Peyer's patch (tissue), 4 donors: ENCODE measurements at regions not wholly inside any gene's neighbourhood (a gene's known extent, or its start where the extent isn't known, plus 50 kb on each side); places are given as distances from the start of the nearest gene placed in this dataset.

ENCODE experiments used
- DNase-seq, 3 donors: peaks; one replicate each; pipeline ENCODE4 v3.0.0-alpha.2; 2017 to 2019
- H3K27ac ChIP-seq, 4 donors: fragments of 200-600 bp; sonication (generic); one replicate each; pipeline ENCODE4 v1.5.1; 2016 to 2019
- H3K27me3 ChIP-seq, 2 donors: fragments of 200-600 bp; sonication (generic); one replicate each; pipeline ENCODE4 v1.5.1; 2019
- H3K36me3 ChIP-seq, 3 donors: fragments of 200-600 bp; sonication (generic); one replicate each; pipeline ENCODE4 v1.5.1; 2016 to 2019
- H3K4me1 ChIP-seq, 4 donors: fragments of 200-600 bp; sonication (generic); one replicate each; pipeline ENCODE4 v1.5.1; 2016 to 2019
- H3K4me3 ChIP-seq, 4 donors: fragments of 200-600 bp; sonication (generic); 1 replicate in 3 of 4; 2 replicates in 1 of 4; pipeline ENCODE4 v1.5.1; 2016 to 2019; ENCODE audit warnings: mild to moderate bottlenecking in 1 of 4
- H3K9me3 ChIP-seq, 4 donors: fragments of 200-600 bp; sonication (generic); one replicate each; pipeline ENCODE4 v1.5.1; 2016 to 2019; ENCODE audit warnings: mild to moderate bottlenecking in 1 of 4
- POLR2A ChIP-seq, 2 donors: fragments of 450-650 bp; IDR thresholded peaks; one replicate each; pipeline ENCODE4 v1.5.1; 2017; ENCODE audit warnings: antibody characterized with exemption in 2 of 2, mild to moderate bottlenecking in 2 of 2, moderate library complexity in 2 of 2
- TF ChIP-seq, protein P1 (sequence below), 6 experiments: fragments of 450-650 bp in 4 of 6; fragments of 200-600 bp in 2 of 6; sonication (generic) in 1 of 6; IDR thresholded peaks; one replicate each; pipeline ENCODE4 v1.5.1; 2017 to 2019; ENCODE audit warnings: antibody characterized with exemption in 6 of 6, mild to moderate bottlenecking in 3 of 6, moderate library complexity in 1 of 6

DNA sequence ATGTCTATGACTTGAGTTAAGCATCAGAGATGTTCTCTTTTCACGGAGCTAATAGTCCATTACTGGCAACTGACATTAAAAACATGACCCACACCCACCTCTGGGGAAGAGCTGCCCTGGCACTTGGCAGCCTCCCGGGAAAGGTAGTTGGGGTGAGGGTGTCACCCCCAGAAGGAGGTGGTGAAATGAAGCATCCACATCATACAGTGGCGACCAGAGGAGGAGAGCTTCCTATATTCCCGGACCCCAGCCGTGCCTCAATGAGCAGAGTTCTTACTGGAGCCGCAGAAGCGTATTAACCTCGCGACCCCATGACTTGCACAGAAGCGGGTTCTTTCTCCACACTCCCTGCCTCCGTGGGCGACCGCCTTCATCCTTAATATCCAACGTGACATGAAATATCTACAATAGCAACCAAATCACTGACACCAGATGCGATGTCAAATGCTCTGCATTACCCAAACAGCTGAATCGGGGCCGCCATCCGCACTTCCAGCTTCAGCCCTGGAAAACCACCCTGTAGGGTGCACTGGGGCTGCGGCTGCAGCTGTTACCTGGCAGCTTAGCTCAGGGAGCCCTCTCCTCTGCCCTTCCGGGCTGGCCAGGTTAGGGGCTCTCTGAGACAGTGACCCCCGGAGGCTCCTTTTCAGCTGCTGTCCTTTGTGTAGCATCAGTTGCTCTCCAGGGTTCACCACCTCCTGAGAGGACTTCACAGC lies 103.1 kb upstream of the PARD3 start:
- Histone ChIP-seq H3K9me3 (no peaks in the 10 kb centered on the region), H3K36me3 (no peaks in the 10 kb centered on the region), H3K4me1 (no peaks in the 10 kb centered on the region), H3K27me3 (no peaks in the 10 kb centered on the region), H3K4me3 (no peak overlapping the region), H3K27ac (no peak overlapping the region)
- no peak for TF ChIP-seq POLR2A (IDR thresholded peaks at IDR 0.05)
- TF ChIP-seq, protein P1, sequence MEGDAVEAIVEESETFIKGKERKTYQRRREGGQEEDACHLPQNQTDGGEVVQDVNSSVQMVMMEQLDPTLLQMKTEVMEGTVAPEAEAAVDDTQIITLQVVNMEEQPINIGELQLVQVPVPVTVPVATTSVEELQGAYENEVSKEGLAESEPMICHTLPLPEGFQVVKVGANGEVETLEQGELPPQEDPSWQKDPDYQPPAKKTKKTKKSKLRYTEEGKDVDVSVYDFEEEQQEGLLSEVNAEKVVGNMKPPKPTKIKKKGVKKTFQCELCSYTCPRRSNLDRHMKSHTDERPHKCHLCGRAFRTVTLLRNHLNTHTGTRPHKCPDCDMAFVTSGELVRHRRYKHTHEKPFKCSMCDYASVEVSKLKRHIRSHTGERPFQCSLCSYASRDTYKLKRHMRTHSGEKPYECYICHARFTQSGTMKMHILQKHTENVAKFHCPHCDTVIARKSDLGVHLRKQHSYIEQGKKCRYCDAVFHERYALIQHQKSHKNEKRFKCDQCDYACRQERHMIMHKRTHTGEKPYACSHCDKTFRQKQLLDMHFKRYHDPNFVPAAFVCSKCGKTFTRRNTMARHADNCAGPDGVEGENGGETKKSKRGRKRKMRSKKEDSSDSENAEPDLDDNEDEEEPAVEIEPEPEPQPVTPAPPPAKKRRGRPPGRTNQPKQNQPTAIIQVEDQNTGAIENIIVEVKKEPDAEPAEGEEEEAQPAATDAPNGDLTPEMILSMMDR (IDR thresholded peaks at IDR 0.05), result no peak
- peak in 1 of 3 donors; percentile 35 for DNase-seq

DNA sequence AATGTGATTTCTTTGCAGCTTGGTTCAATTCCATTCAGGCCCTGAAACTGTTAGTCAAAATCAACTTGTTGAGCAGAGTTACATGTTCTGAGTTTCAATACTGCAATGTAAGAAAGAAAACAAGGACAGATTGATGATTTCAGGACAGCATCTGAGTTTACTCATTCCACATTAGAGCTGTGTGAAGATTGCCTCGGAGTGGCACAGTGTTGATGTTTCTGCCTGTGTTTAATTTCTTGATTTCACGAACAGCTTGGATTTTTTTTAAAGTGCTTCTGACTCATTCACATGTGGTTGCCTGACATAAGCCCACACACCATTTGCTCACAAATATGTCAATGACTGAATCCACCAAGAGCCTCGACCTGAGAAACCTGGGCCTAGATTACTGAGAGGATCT lies 101.2 kb upstream of the PARD3 start:
- DNase-seq, result peak in 1 of 3 donors; percentile 19
- Histone ChIP-seq H3K4me3 (no peak overlapping the region), H3K27ac (no peak overlapping the region), H3K4me1 (no peaks in the 10 kb centered on the region), H3K36me3 (no peaks in the 10 kb centered on the region), H3K27me3 (no peaks in the 10 kb centered on the region), H3K9me3 (no peaks in the 10 kb centered on the region)
- TF ChIP-seq, protein P1 (IDR thresholded peaks at IDR 0.05), result no peak
- no peak for TF ChIP-seq POLR2A (IDR thresholded peaks at IDR 0.05)

DNA sequence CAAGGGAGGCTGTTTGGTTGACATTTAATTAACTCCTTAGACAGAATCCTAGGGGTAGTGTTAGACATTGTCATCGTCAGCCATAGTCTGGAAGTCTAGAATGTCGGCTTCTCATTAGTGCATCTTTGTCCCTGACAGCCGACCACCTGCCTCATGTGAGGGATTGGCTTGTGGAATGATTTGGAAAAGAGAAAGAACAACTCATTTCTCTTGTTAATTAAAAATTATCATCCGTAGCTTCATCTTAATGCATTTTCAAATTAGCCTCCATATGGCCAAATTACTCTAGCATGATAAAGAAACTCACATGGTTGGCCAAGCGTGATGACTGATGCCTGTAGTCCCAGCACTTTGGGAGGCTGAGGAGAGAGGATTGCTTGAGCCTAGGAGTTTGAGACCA lies 97.7 kb upstream of the PARD3 start:
- Histone ChIP-seq H3K4me3 (no peak overlapping the region), H3K9me3 (no peaks in the 10 kb centered on the region), H3K27me3 (no peaks in the 10 kb centered on the region), H3K27ac (no peak overlapping the region), H3K4me1 (no peaks in the 10 kb centered on the region), H3K36me3 (no peaks in the 10 kb centered on the region)
- DNase-seq, result no peak
- no peak for TF ChIP-seq POLR2A (IDR thresholded peaks at IDR 0.05)
- TF ChIP-seq, protein P1 (IDR thresholded peaks at IDR 0.05), result no peak

DNA sequence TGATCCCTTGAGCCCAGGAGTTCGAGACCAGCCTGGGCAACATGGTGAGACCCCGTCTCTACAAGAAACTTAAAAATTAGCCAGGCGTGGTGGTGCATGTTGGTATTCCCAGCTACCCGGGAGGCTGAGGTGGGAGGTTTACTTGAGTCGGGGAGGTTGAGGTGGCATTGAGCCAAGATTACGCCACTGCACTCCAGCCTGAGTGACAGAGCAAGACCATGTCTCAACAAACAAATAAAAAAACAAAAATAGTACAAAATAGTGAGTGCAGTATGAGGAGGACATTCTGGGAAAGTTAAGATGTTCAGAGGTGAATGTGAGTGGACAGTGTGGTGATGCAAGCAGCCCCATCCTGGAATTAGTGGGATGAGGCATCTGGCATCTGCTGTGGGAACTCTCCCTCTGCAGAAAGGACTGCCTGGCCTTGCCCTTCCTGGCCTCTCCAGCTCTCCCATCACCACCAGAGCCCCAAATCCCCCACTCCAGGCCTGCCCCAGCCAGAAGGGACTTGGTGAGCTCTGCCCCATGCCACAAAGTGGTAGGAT lies 96.6 kb upstream of the PARD3 start:
- no peaks in the 10 kb centered on the region for H3K9me3 ChIP-seq
- no peaks in the 10 kb centered on the region for H3K36me3 ChIP-seq
- H3K4me1 ChIP-seq, result no peaks in the 10 kb centered on the region
- H3K27me3 ChIP-seq, result no peaks in the 10 kb centered on the region
- no peak overlapping the region for H3K27ac ChIP-seq
- TF ChIP-seq, protein P1 (IDR thresholded peaks at IDR 0.05), result no peak
- TF ChIP-seq POLR2A (IDR thresholded peaks at IDR 0.05), result no peak
- no peak overlapping the region for H3K4me3 ChIP-seq
- DNase-seq, result peak in 1 of 3 donors; percentile 34

DNA sequence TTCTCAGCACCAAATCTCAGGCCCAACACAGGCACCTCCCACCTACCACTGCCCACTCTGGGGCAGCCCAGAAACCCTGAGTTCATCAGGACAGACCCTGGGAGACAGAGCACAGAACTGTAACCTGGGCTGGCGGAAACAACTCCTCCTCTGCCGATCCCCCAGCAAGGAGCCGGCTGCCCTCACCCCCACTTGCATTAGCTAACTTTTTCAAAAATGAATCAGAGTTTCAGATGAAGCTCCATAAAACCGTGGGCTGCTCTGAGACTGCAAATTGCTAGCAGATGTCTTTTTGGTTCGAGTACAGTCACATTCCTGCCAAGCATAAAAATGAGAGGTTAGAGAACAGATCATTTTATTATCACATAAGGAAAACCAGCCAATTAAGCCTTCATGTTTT lies 93.4 kb upstream of the PARD3 start:
- peak in 1 of 3 donors; percentile 9 for DNase-seq
- H3K36me3 ChIP-seq, result no peaks in the 10 kb centered on the region
- H3K27ac ChIP-seq, result no peak overlapping the region
- no peak for TF ChIP-seq POLR2A (IDR thresholded peaks at IDR 0.05)
- TF ChIP-seq, protein P1 (IDR thresholded peaks at IDR 0.05), result no peak
- H3K4me3 ChIP-seq, result no peak overlapping the region
- H3K4me1 ChIP-seq, result no peaks in the 10 kb centered on the region
- H3K27me3 ChIP-seq, result no peaks in the 10 kb centered on the region
- no peaks in the 10 kb centered on the region for H3K9me3 ChIP-seq
